A673 (cell line): ENCODE measurements at regions not wholly inside any gene's neighbourhood (a gene's known extent, or its start where the extent isn't known, plus 50 kb on each side); places are given as distances from the start of the nearest gene placed in this dataset.

ENCODE experiments used
- BruUV-seq: library from RNA; stranded (reverse); fragments of 400-500 nt; replicated peaks from 2 replicates; lab custom pipeline; 2021; lab: Mats Ljungman, UMichigan
- CTCF ChIA-PET: fragments of 300-600 bp; sonication (Branson Sonifier 250); formaldehyde crosslinking; loops from one replicate; lab custom pipeline; 2022; ENCODE audit warnings: antibody characterized with exemption; lab: Charles Lee
- POLR2A ChIA-PET: fragments of 300-600 bp; sonication (Branson Sonifier 250); formaldehyde crosslinking; loops from one replicate; lab custom pipeline; 2022; ENCODE audit warnings: antibody characterized with exemption; ENCODE audit not compliant: low non-redundant PET; lab: Charles Lee
- DNase-seq: peaks from one replicate; pipeline ENCODE4 v3.0.0-alpha.2; 2015; ENCODE audit warnings: low spot score
- H3K27ac ChIP-seq: fragments of 200-600 bp; sonication (generic); 2 replicates; pipeline ENCODE4 v1.5.1; 2016; ENCODE audit warnings: mixed run types, low read depth, mild to moderate bottlenecking, mixed read lengths, antibody characterized with exemption, low read length; ENCODE audit not compliant: poor library complexity, severe bottlenecking
- H3K27me3 ChIP-seq: fragments of 200-600 bp; sonication (generic); replicated peaks from 2 replicates; pipeline ENCODE4 v1.6.1; 2017; ENCODE audit warnings: mixed run types, low read depth, mild to moderate bottlenecking, mixed read lengths, antibody characterized with exemption, low read length; ENCODE audit not compliant: insufficient read depth, poor library complexity
- H3K36me3 ChIP-seq: fragments of 200-600 bp; sonication (generic); 2 replicates; pipeline ENCODE4 v1.6.1; 2016; ENCODE audit warnings: mixed run types, mild to moderate bottlenecking, mixed read lengths, antibody characterized with exemption, low read length; ENCODE audit not compliant: insufficient read depth, poor library complexity, severe bottlenecking
- H3K4me1 ChIP-seq: fragments of 200-600 bp; sonication (generic); 2 replicates; pipeline ENCODE4 v1.6.1; 2017; ENCODE audit warnings: mixed run types, mild to moderate bottlenecking, mixed read lengths, antibody characterized with exemption, low read length; ENCODE audit not compliant: insufficient read depth, poor library complexity, severe bottlenecking
- H3K4me3 ChIP-seq: fragments of 200-600 bp; sonication (generic); 2 replicates; pipeline ENCODE4 v1.5.1; 2016; ENCODE audit warnings: low read depth, mixed run types, mild to moderate bottlenecking, mixed read lengths, low read length; ENCODE audit not compliant: poor library complexity, severe bottlenecking
- H3K9me3 ChIP-seq: fragments of 200-600 bp; sonication (generic); 2 replicates; pipeline ENCODE4 v1.6.1; 2016; ENCODE audit warnings: mixed run types, low read depth, mild to moderate bottlenecking, mixed read lengths, antibody characterized with exemption, low read length; ENCODE audit not compliant: poor library complexity, severe bottlenecking
- EZH2 ChIP-seq: fragments of 200-600 bp; sonication (generic); IDR thresholded peaks from 2 replicates; pipeline ENCODE4 v1.6.1; 2017; ENCODE audit warnings: borderline replicate concordance, low read depth, mild to moderate bottlenecking, mixed read lengths, antibody characterized with exemption, low read length; ENCODE audit not compliant: poor library complexity, severe bottlenecking
- intact Hi-C: fragments of 100-400 bp; cut with micrococcal nuclease; formaldehyde crosslinking; loops from one replicate; pipeline ENCODE4 v1.10.0; 2022; ENCODE audit not compliant: unreplicated experiment
- TF ChIP-seq, protein P1 (sequence below): fragments of 300-800, 200-600 bp; sonication (generic); conservative IDR thresholded peaks from 2 replicates; pipeline ENCODE4 v1.5.1; 2017; ENCODE audit warnings: low read depth, mild to moderate bottlenecking, antibody characterized with exemption, low read length, moderate library complexity, mixed read lengths

- CTCF ChIA-PET = no interaction called here
- Histone ChIP-seq H3K4me3 (no peak overlapping the region), H3K27me3 (no peaks in the 10 kb centered on the region), H3K36me3 (no peaks in the 10 kb centered on the region), H3K9me3 (no peaks in the 10 kb centered on the region), H3K4me1 (peaks cover under 1% of the 10 kb centered on the region), H3K27ac (no peak overlapping the region)
- POLR2A ChIA-PET = no interaction called here
- DNase-seq = no peak
- intact Hi-C loops = no loop called here
- TF ChIP-seq, protein P1, sequence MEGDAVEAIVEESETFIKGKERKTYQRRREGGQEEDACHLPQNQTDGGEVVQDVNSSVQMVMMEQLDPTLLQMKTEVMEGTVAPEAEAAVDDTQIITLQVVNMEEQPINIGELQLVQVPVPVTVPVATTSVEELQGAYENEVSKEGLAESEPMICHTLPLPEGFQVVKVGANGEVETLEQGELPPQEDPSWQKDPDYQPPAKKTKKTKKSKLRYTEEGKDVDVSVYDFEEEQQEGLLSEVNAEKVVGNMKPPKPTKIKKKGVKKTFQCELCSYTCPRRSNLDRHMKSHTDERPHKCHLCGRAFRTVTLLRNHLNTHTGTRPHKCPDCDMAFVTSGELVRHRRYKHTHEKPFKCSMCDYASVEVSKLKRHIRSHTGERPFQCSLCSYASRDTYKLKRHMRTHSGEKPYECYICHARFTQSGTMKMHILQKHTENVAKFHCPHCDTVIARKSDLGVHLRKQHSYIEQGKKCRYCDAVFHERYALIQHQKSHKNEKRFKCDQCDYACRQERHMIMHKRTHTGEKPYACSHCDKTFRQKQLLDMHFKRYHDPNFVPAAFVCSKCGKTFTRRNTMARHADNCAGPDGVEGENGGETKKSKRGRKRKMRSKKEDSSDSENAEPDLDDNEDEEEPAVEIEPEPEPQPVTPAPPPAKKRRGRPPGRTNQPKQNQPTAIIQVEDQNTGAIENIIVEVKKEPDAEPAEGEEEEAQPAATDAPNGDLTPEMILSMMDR = no peak
- no peak for TF ChIP-seq EZH2
- BruUV-seq = no TSS peak
These were observed 132.6 kb downstream of the FHDC1 start for GRCh38 chr4:153068751-153069150.

DNA sequence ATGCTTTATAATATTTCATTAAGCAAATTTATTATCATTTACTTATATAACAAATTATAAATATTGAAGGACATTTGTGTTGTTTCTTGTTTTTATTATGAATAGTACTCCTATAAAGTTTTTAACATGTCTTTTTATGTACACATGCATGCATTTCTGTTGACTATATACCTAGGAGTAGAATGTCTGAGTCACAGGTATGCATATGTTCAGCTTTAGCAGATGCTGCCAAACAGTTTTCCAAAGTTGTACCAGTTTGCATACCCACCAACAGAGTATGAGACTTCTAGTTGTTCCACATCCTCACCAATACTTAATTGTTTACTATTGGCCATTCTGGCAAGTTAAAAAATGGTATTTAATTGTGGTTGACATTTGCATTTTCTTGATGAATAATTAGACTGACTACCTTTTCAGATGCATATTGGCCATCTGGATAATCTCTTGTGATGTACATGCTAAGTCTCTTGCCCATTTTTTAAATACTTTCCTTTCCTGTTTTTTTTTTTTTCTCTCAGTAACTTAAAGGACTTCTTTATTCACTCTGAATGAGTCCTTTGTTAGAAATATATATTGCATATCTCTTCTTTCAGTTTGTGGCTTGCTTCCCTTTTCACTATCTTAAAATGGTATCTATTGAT, 132.2 kb upstream of the TRIM2 start:
- POLR2A ChIA-PET = no interaction called here
- no peaks in the 10 kb centered on the region for H3K36me3 ChIP-seq
- H3K9me3 ChIP-seq = no peaks in the 10 kb centered on the region
- DNase-seq = no peak
- CTCF ChIA-PET = no interaction called here
- no peak overlapping the region for H3K4me3 ChIP-seq
- BruUV-seq = no TSS peak
- no peaks in the 10 kb centered on the region for H3K27me3 ChIP-seq
- TF ChIP-seq, protein P1 = no peak
- no peak for TF ChIP-seq EZH2
- H3K4me1 ChIP-seq = peaks cover 22% of the 10 kb centered on the region
- no peak overlapping the region for H3K27ac ChIP-seq
- intact Hi-C loops = no loop called here

- POLR2A ChIA-PET = no interaction called here
- Histone ChIP-seq H3K4me1 (peaks cover 22% of the 10 kb centered on the region), H3K4me3 (no peak overlapping the region), H3K36me3 (no peaks in the 10 kb centered on the region), H3K27ac (no peak overlapping the region), H3K9me3 (no peaks in the 10 kb centered on the region), H3K27me3 (no peaks in the 10 kb centered on the region)
- CTCF ChIA-PET = no interaction called here
- no peak for DNase-seq
- intact Hi-C loops = no loop called here
- BruUV-seq = no TSS peak
- no peak for TF ChIP-seq EZH2
- TF ChIP-seq, protein P1 = no peak
These were observed 131.6 kb upstream of the TRIM2 start for GRCh38 chr4:153072661-153073060.
